ENCODE measurements at regions not wholly inside any gene's neighbourhood (a gene's known extent, or its start where the extent isn't known, plus 50 kb on each side); places are given as distances from the start of the nearest gene placed in this dataset.
A peak's percentile ranks its signal among the peaks of the same experiment; 100 is the strongest.

- Histone ChIP-seq H3K36me3 (ENCODE audit: control insufficient read depth, insufficient read depth, low read length) (no peaks in the 10 kb centered on the region), H3K4me1 (ENCODE audit: control insufficient read depth, insufficient read depth, low read length) (no peaks in the 10 kb centered on the region), H3K4me3 (ENCODE audit: low read depth, low read length) (no peak overlapping the region), H3K27ac (ENCODE audit: low read depth, low read length) (no peak overlapping the region), H3K9me3 (ENCODE audit: control insufficient read depth, insufficient read depth, low read length) (no peaks in the 10 kb centered on the region), H3K27me3 (ENCODE audit: control insufficient read depth, insufficient read depth, low read length) (0 out of 2 replicates have a peak, but pooled peaks cover 3% of the 10 kb centered on the region), H3K9ac (ENCODE audit: low read depth, low read length) (no peak overlapping the region)
Observed at GRCh38 chr14:22699801-22700564, 55.8 kb upstream of the OR6J1 start.

- Histone ChIP-seq H3K27me3 (ENCODE audit: control insufficient read depth, insufficient read depth, low read length) (peaks cover 8% of the 10 kb centered on the region), H3K27ac (ENCODE audit: low read depth, low read length) (no peak overlapping the region), H3K36me3 (ENCODE audit: control insufficient read depth, insufficient read depth, low read length) (no peaks in the 10 kb centered on the region), H3K9ac (ENCODE audit: low read depth, low read length) (no peak overlapping the region), H3K4me1 (ENCODE audit: control insufficient read depth, insufficient read depth, low read length) (no peaks in the 10 kb centered on the region), H3K9me3 (ENCODE audit: control insufficient read depth, insufficient read depth, low read length) (no peaks in the 10 kb centered on the region), H3K4me3 (ENCODE audit: low read depth, low read length) (peak overlapping the region; percentile 38; the same call in 1 of the 2 replicates)
Observed at GRCh38 chr14:22713631-22713950, 52.9 kb upstream of the OXA1L start.

GRCh38 chr14:22715186-22715812 is 51.2 kb upstream of the OXA1L start:
- no peaks in the 10 kb centered on the region for H3K9me3 ChIP-seq (ENCODE audit: control insufficient read depth, insufficient read depth, low read length)
- no peak overlapping the region for H3K27ac ChIP-seq (ENCODE audit: low read depth, low read length)
- peaks cover 8% of the 10 kb centered on the region for H3K27me3 ChIP-seq (ENCODE audit: control insufficient read depth, insufficient read depth, low read length)
- no peak overlapping the region for H3K9ac ChIP-seq (ENCODE audit: low read depth, low read length)
- H3K36me3 ChIP-seq (ENCODE audit: control insufficient read depth, insufficient read depth, low read length), result no peaks in the 10 kb centered on the region
- no peak overlapping the region for H3K4me3 ChIP-seq (ENCODE audit: low read depth, low read length)
- no peaks in the 10 kb centered on the region for H3K4me1 ChIP-seq (ENCODE audit: control insufficient read depth, insufficient read depth, low read length)

- no peaks in the 10 kb centered on the region for H3K9me3 ChIP-seq (ENCODE audit: control insufficient read depth, insufficient read depth, low read length)
- no peak overlapping the region for H3K27ac ChIP-seq (ENCODE audit: low read depth, low read length)
- H3K4me3 ChIP-seq (ENCODE audit: low read depth, low read length), result no peak overlapping the region
- no peaks in the 10 kb centered on the region for H3K4me1 ChIP-seq (ENCODE audit: control insufficient read depth, insufficient read depth, low read length)
- no peaks in the 10 kb centered on the region for H3K36me3 ChIP-seq (ENCODE audit: control insufficient read depth, insufficient read depth, low read length)
- peaks cover 8% of the 10 kb centered on the region for H3K27me3 ChIP-seq (ENCODE audit: control insufficient read depth, insufficient read depth, low read length)
- H3K9ac ChIP-seq (ENCODE audit: low read depth, low read length), result no peak overlapping the region
Observed at GRCh38 chr14:22715890-22716289, 50.6 kb upstream of the OXA1L start.

Measured in HUES48 (cell line).